HepG2 (cell line): ENCODE measurements at regions not wholly inside any gene's neighbourhood (a gene's known extent, or its start where the extent isn't known, plus 50 kb on each side); places are given as distances from the start of the nearest gene placed in this dataset.

ENCODE experiments used
- ATAC-seq: fragments of 200-7000 bp; cut with Tn5 transposase; 3 replicates; pipeline ENCODE4 v1.9.1; 2020; ENCODE audit warnings: mild to moderate bottlenecking, moderate library complexity
- BruUV-seq: library from RNA; stranded (reverse); fragments of 400-500 nt; replicated peaks from 2 replicates; lab custom pipeline; 2021; lab: Mats Ljungman, UMichigan
- CTCF ChIA-PET: fragments of 300-600 bp; formaldehyde crosslinking; extraction: SDS; loops from one replicate; lab custom pipeline; 2021; ENCODE audit warnings: low total read pairs, inconsistent platforms, low intra/inter-chr PET ratio; lab: Yijun Ruan, JAX
- POLR2A ChIA-PET: fragments of 350-600 bp; sonication (Branson Sonifier 250); formaldehyde crosslinking; loops from one replicate; lab custom pipeline; 2020; ENCODE audit warnings: antibody characterized with exemption, inconsistent platforms; lab: Yijun Ruan, JAX
- DNase-seq: peaks from one replicate; pipeline ENCODE4 v3.0.0-alpha.2; 2015; ENCODE audit warnings: low spot score
- FAIRE-seq: peaks from 3 replicates; lab custom pipeline; 2011; peaks lifted over from hg19 to GRCh38; lab: Jason Lieb, UNC
- H2AFZ ChIP-seq: one replicate; pipeline ENCODE4 v1.6.1; 2011; ENCODE audit warnings: low read length, inconsistent platforms
- H3K27ac ChIP-seq: fragments of 300-600 bp; 3 replicates; pipeline ENCODE4 v1.8.0; 2011; ENCODE audit warnings: mixed run types, mild to moderate bottlenecking, mixed read lengths, low read length, inconsistent platforms; ENCODE audit not compliant: insufficient read depth; ENCODE audit errors: extremely low read length
- H3K27me3 ChIP-seq, 2 experiments: fragments of 200-600 bp in 1 of 2; 2 replicates in 1 of 2; 3 replicates in 1 of 2; pipeline versions ENCODE4 v1.6.0 to v1.8.0; 2011; ENCODE audit warnings: low read length in 2 of 2, mild to moderate bottlenecking in 2 of 2, moderate library complexity in 2 of 2, inconsistent platforms in 1 of 2; ENCODE audit not compliant: insufficient read depth in 2 of 2, control insufficient read depth in 1 of 2
- H3K36me3 ChIP-seq, 2 experiments: fragments of 200-600 bp in 1 of 2; replicated peaks in 1 of 2; 2 replicates in 1 of 2; 3 replicates in 1 of 2; pipeline versions ENCODE4 v1.5.1 to v1.8.0; 2011; ENCODE audit warnings: low read length in 2 of 2, inconsistent platforms in 1 of 2; ENCODE audit not compliant: insufficient read depth in 2 of 2, control insufficient read depth in 1 of 2
- H3K4me1 ChIP-seq: 2 replicates; pipeline ENCODE4 v1.5.1; 2012; ENCODE audit warnings: low read length, inconsistent platforms; ENCODE audit not compliant: insufficient read depth
- H3K4me2 ChIP-seq: 2 replicates; pipeline ENCODE4 v1.6.0; 2011; ENCODE audit warnings: low read depth, low read length, inconsistent platforms
- H3K4me3 ChIP-seq, 3 experiments: fragments of 200-600 bp in 1 of 3; sonication (generic), shearing (Covaris generic) in 1 of 3; replicated peaks in 1 of 3; 2 replicates each; pipeline ENCODE4 v1.5.1; 2011 to 2016; ENCODE audit warnings: low read length in 3 of 3, inconsistent platforms in 2 of 3, low read depth in 2 of 3, mild to moderate bottlenecking in 2 of 3, control low read depth in 1 of 3, mixed read lengths in 1 of 3; ENCODE audit not compliant: insufficient read depth in 1 of 3
- H3K79me2 ChIP-seq: one replicate; pipeline ENCODE4 v1.6.1; 2011; ENCODE audit warnings: low read length, inconsistent platforms; ENCODE audit not compliant: insufficient read depth
- H3K9ac ChIP-seq: 2 replicates; pipeline ENCODE4 v1.6.0; 2011; ENCODE audit warnings: mild to moderate bottlenecking, low read depth, low read length, inconsistent platforms; ENCODE audit not compliant: insufficient read depth
- H3K9me3 ChIP-seq: 2 replicates; pipeline ENCODE4 v1.5.1; 2012; ENCODE audit warnings: mild to moderate bottlenecking, low read length
- H4K20me1 ChIP-seq: 2 replicates; pipeline ENCODE4 v1.6.0; 2011; ENCODE audit warnings: inconsistent platforms, mild to moderate bottlenecking, low read length, moderate library complexity; ENCODE audit not compliant: insufficient read depth
- ARHGAP35 ChIP-seq: sonication (generic); formaldehyde crosslinking; IDR thresholded peaks from 2 replicates; pipeline ENCODE4 v1.9.0; 2022; ENCODE audit warnings: mild to moderate bottlenecking, inconsistent platforms, moderate library complexity, missing genetic modification reagents, borderline replicate concordance
- ESRRA ChIP-seq: sonication (generic); formaldehyde crosslinking; IDR thresholded peaks from 2 replicates; pipeline ENCODE4 v1.5.1; 2020; ENCODE audit warnings: mild to moderate bottlenecking, low read depth, missing genetic modification reagents
- GABPA ChIP-seq, 2 experiments: IDR thresholded peaks; 2 replicates each; pipeline ENCODE4 v1.6.1; 2011 to 2016; ENCODE audit warnings: low read depth in 2 of 2, low read length in 1 of 2, missing biosample characterization in 1 of 2, missing genetic modification characterization in 1 of 2
- IRF2 ChIP-seq: IDR thresholded peaks from 2 replicates; pipeline ENCODE4 v1.6.1; 2018; ENCODE audit warnings: missing genetic modification reagents, missing compliant biosample characterization
- MBD4 ChIP-seq: IDR thresholded peaks from 2 replicates; pipeline ENCODE4 v1.6.1; 2012; ENCODE audit warnings: low read length, inconsistent platforms, borderline replicate concordance
- NCOA1 ChIP-seq: sonication (generic); formaldehyde crosslinking; IDR thresholded peaks from 2 replicates; pipeline ENCODE4 v1.9.0; 2021; ENCODE audit warnings: missing genetic modification reagents
- RFXANK ChIP-seq: IDR thresholded peaks from 2 replicates; pipeline ENCODE4 v1.6.1; 2016
- SKI ChIP-seq: fragments of 450-650 bp; IDR thresholded peaks from one replicate; pipeline ENCODE4 v1.6.1; 2018; ENCODE audit warnings: mild to moderate bottlenecking; ENCODE audit not compliant: partially characterized antibody
- U2AF1 ChIP-seq: fragments of 200-400 bp; formaldehyde crosslinking; optimal IDR thresholded peaks from 2 replicates; pipeline ENCODE3; 2017; ENCODE audit warnings: mild to moderate bottlenecking, low read depth, low read length
- ZBTB1 ChIP-seq: sonication (generic); formaldehyde crosslinking; IDR thresholded peaks from 2 replicates; pipeline ENCODE4 v1.4.0; 2020; ENCODE audit warnings: missing genetic modification reagents, borderline replicate concordance
- ZNF431 ChIP-seq: sonication (generic); formaldehyde crosslinking; IDR thresholded peaks from 2 replicates; pipeline ENCODE4 v1.9.0; 2022; ENCODE audit warnings: missing genetic modification reagents, low read depth, mild to moderate bottlenecking, borderline replicate concordance
- ZNF607 ChIP-seq: sonication (generic); formaldehyde crosslinking; IDR thresholded peaks from 2 replicates; pipeline ENCODE4 v1.5.1; 2020; ENCODE audit warnings: missing genetic modification reagents, mild to moderate bottlenecking, borderline replicate concordance
- ZNF615 ChIP-seq: sonication (generic); formaldehyde crosslinking; IDR thresholded peaks from 2 replicates; pipeline ENCODE4 v1.5.0; 2020; ENCODE audit warnings: mild to moderate bottlenecking, missing genetic modification reagents, borderline replicate concordance
- ZNF672 ChIP-seq: sonication (generic); formaldehyde crosslinking; IDR thresholded peaks from 2 replicates; pipeline ENCODE4 v1.8.1; 2022; ENCODE audit warnings: missing genetic modification reagents
- WGBS: methylation state at CpG from one replicate; pipeline ENCODE4 v1.1.6; 2017; ENCODE audit warnings: low lambda C conversion rate; 5-methylcytosine and 5-hydroxymethylcytosine counted together
- in situ Hi-C: cut with HindIII; loops from 2 replicates; pipeline ENCODE4 v1.10.0; 2017; ENCODE audit warnings: low pct_unique_long_range_greater_than_20kb; ENCODE audit not compliant: extremely low pct_ligation_motif_present
- intact Hi-C: fragments of 100-400 bp; cut with micrococcal nuclease; formaldehyde crosslinking; loops from one replicate; pipeline ENCODE4 v1.10.0; 2022; ENCODE audit not compliant: unreplicated experiment
- TF ChIP-seq, protein P1 (sequence below): IDR thresholded peaks from 2 replicates; pipeline ENCODE4 v1.6.1; 2016; ENCODE audit warnings: missing compliant biosample characterization, missing genetic modification reagents, borderline replicate concordance
- TF ChIP-seq, protein P2 (sequence below): sonication (generic); formaldehyde crosslinking; IDR thresholded peaks from 2 replicates; pipeline ENCODE4 v1.8.1; 2023; ENCODE audit warnings: mild to moderate bottlenecking, moderate library complexity, missing genetic modification reagents
- TF ChIP-seq, protein P3 (sequence below): sonication (generic); formaldehyde crosslinking; IDR thresholded peaks from 2 replicates; pipeline ENCODE4 v1.5.1; 2020; ENCODE audit warnings: mild to moderate bottlenecking, moderate library complexity, missing genetic modification reagents

DNA sequence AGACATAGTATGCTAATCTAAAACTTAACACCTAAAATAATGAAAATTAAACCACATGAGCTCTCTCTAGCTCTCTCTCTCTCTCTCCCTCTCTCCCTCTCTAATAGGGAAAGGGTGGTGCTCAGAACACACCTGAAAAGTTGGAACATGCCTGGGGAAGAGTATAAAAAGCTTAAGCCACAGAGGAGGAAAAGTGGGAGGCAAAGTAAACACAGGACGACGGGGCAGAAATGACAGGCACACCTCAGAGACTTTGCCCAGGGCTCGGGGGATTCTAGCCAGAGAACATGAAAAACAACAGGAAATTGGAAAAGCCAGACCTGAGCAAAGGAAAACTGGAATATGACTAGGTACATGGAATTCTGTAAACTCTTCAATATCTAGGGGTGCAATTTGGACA lies 666.1 kb downstream of the BCL11A start:
- WGBS: 0% methylated on average over 3 of the region's 3 CpGs
- FAIRE-seq (no peak), DNase-seq (no peak)
- no peaks in the 10 kb centered on the region for H3K36me3 ChIP-seq
- H3K4me1 ChIP-seq: no peaks in the 10 kb centered on the region
- POLR2A ChIA-PET: no interaction called here
- intact Hi-C loops: no loop called here
- no peaks in the 10 kb centered on the region for H4K20me1 ChIP-seq
- no peaks in the 10 kb centered on the region for H3K27me3 ChIP-seq
- BruUV-seq: no TSS peak
- no peak overlapping the region for H3K4me2 ChIP-seq
- H3K9ac ChIP-seq: no peak overlapping the region
- in situ Hi-C loops: no loop called here
- no peak for TF ChIP-seq RFXANK (CRISPR knock-in tag)
- TF ChIP-seq, protein P1, sequence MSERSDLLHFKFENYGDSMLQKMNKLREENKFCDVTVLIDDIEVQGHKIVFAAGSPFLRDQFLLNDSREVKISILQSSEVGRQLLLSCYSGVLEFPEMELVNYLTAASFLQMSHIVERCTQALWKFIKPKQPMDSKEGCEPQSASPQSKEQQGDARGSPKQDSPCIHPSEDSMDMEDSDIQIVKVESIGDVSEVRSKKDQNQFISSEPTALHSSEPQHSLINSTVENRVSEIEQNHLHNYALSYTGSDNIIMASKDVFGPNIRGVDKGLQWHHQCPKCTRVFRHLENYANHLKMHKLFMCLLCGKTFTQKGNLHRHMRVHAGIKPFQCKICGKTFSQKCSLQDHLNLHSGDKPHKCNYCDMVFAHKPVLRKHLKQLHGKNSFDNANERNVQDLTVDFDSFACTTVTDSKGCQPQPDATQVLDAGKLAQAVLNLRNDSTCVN (CRISPR knock-in tag): no peak
- TF ChIP-seq ARHGAP35 (CRISPR knock-in tag): no peak
- TF ChIP-seq MBD4: no peak
- no peak for TF ChIP-seq ZNF431
- TF ChIP-seq IRF2 (CRISPR knock-in tag): no peak
- TF ChIP-seq, all 625 proteins: peak for 0
- no peak overlapping the region for H2AFZ ChIP-seq
- CTCF ChIA-PET: no interaction called here
- no peak overlapping the region for H3K27ac ChIP-seq
- no peak for ATAC-seq
- no peaks in the 10 kb centered on the region for H3K9me3 ChIP-seq
- no peaks in the 10 kb centered on the region for H3K79me2 ChIP-seq
- no peak overlapping the region for H3K4me3 ChIP-seq

DNA sequence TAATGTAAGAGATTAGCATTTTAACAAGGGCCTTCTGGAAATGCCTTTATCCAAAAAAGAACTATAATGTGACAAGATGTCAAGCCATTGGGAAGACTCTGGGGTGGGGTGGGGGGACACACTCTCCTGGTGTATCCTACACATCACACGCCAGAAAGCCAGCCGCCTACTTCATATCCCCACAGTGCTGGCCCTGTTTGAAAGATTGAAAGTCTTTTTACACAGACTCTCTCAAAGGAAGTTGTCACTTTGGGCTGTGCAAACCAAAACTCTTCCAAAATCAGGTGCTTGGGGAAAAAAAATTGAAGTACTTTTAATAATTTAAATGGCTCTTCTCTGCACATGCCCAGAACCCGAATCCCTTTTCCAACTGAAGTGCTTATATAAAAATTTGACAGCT lies 666.7 kb downstream of the BCL11A start:
- no peaks in the 10 kb centered on the region for H3K27me3 ChIP-seq
- no peak for DNase-seq
- H3K4me2 ChIP-seq: no peak overlapping the region
- no peaks in the 10 kb centered on the region for H3K9me3 ChIP-seq
- no peaks in the 10 kb centered on the region for H4K20me1 ChIP-seq
- in situ Hi-C loops: no loop called here
- no peak for ATAC-seq
- ChIA-PET CTCF (no interaction called here), POLR2A (no interaction called here)
- no peak overlapping the region for H2AFZ ChIP-seq
- intact Hi-C loops: no loop called here
- BruUV-seq: no TSS peak
- H3K27ac ChIP-seq: no peak overlapping the region
- H3K4me1 ChIP-seq: no peaks in the 10 kb centered on the region
- H3K9ac ChIP-seq: no peak overlapping the region
- no peak for FAIRE-seq
- no peak overlapping the region for H3K4me3 ChIP-seq
- no peaks in the 10 kb centered on the region for H3K36me3 ChIP-seq
- H3K79me2 ChIP-seq: no peaks in the 10 kb centered on the region
- WGBS: 2% methylated on average over 3 of the region's 3 CpGs
- TF ChIP-seq, protein P2, sequence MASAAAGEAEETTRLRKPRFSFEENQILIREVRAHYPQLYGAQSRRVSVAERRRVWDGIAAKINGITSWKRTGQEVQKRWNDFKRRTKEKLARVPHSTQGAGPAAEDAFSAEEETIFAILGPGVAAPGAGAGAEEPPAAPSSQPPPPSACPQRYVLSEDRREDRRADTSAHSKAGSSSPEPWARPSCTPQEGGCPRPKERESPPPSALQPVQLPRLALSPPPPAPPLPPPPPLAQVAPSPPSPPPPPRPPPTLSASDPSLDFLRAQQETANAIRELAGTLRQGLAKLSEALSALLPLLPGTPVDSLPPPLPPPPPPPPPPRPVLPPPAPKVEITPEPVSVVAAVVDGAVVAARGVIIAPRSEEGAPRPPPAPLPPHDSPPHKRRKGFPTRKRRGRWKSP (CRISPR knock-in tag): no peak
- no peak for TF ChIP-seq SKI
- no peak for TF ChIP-seq ZNF672
- no peak for TF ChIP-seq ZBTB1 (CRISPR knock-in tag)
- TF ChIP-seq ZNF607 (CRISPR knock-in tag): no peak
- TF ChIP-seq ESRRA (CRISPR knock-in tag): no peak
- TF ChIP-seq NCOA1 (CRISPR knock-in tag): no peak
- TF ChIP-seq ZNF615 (CRISPR knock-in tag): no peak
- TF ChIP-seq GABPA (IDR thresholded peaks at IDR 0.05; ENCODE audit: low read depth, low read length): no peak
- no peak for TF ChIP-seq GABPA (CRISPR knock-in tag; IDR thresholded peaks at IDR 0.05; ENCODE audit: low read depth)
- TF ChIP-seq, protein P3, sequence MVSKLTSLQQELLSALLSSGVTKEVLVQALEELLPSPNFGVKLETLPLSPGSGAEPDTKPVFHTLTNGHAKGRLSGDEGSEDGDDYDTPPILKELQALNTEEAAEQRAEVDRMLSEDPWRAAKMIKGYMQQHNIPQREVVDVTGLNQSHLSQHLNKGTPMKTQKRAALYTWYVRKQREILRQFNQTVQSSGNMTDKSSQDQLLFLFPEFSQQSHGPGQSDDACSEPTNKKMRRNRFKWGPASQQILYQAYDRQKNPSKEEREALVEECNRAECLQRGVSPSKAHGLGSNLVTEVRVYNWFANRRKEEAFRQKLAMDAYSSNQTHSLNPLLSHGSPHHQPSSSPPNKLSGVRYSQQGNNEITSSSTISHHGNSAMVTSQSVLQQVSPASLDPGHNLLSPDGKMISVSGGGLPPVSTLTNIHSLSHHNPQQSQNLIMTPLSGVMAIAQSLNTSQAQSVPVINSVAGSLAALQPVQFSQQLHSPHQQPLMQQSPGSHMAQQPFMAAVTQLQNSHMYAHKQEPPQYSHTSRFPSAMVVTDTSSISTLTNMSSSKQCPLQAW (CRISPR knock-in tag): no peak
- TF ChIP-seq U2AF1: no peak
